ENCODE measurements at regions not wholly inside any gene's neighbourhood (a gene's known extent, or its start where the extent isn't known, plus 50 kb on each side); places are given as distances from the start of the nearest gene placed in this dataset.

DNA sequence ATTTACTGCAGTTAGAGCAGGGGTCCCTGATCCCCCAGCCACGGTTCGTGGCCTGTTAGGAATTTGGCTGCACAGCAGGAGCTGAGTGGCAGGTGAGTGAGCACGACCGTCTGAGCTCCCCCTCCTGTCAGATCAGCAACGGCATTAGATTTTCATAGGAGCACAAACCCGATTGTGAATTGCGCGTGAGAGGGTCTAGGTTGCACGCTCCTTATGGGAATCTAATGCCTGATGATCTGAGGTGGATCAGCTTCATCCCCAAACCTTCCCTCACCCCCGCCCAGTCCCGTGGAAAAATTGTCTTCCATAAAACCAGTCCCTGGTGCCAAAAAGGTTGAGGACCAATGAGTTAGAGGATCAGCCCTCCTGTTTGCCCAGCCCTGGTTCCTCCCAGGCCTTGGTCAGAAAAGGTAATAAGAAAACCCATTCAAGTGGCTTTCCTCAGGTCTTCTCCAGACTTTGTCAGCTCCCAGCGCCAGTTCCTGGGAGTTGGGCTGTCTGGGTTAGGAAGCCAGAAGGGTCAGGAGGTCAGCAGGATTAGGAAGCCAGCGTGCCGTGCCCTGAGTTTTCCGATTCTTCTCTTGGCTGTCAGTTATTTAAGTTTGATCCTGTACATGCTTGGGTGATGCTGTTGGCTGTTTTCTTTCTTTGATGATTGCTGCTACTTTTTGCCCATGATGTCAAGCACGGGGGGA, 139.9 kb upstream of the PMEPA1 start:
- H3K36me3 ChIP-seq, result no peaks in the 10 kb centered on the region
- no peaks in the 10 kb centered on the region for H3K9me3 ChIP-seq
- intact Hi-C loops (cut with DNase I), result no loop called here
- no peak overlapping the region for H3K4me3 ChIP-seq
- DNase-seq, result no peak
- H3K27me3 ChIP-seq (ENCODE audit: low read depth), result no peaks in the 10 kb centered on the region
- ATAC-seq, result no peak
- H3K27ac ChIP-seq, result no peak overlapping the region
- TF ChIP-seq, protein P1, sequence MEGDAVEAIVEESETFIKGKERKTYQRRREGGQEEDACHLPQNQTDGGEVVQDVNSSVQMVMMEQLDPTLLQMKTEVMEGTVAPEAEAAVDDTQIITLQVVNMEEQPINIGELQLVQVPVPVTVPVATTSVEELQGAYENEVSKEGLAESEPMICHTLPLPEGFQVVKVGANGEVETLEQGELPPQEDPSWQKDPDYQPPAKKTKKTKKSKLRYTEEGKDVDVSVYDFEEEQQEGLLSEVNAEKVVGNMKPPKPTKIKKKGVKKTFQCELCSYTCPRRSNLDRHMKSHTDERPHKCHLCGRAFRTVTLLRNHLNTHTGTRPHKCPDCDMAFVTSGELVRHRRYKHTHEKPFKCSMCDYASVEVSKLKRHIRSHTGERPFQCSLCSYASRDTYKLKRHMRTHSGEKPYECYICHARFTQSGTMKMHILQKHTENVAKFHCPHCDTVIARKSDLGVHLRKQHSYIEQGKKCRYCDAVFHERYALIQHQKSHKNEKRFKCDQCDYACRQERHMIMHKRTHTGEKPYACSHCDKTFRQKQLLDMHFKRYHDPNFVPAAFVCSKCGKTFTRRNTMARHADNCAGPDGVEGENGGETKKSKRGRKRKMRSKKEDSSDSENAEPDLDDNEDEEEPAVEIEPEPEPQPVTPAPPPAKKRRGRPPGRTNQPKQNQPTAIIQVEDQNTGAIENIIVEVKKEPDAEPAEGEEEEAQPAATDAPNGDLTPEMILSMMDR (IDR thresholded peaks at IDR 0.05), result no peak
- no peaks in the 10 kb centered on the region for H3K4me1 ChIP-seq

DNA sequence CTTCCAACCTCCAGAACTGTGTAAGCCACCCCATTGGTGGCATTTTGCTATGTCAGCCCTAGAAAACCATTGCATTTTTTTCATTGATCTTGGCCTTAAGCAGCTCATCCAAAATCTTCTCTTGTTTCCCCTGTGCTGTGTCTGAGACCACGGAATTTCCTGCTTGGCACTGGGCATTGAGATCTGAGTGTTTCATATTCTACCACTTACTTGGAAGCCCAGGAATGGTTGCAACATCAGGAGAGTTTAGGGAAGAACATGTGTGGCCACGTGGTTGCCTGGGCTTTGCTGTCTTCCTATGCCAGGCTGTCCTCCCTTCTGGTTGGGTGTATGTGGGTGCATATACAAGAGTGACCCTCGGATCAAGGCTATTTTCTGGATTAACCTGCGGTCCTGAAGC, 139.3 kb upstream of the PMEPA1 start:
- Histone ChIP-seq H3K27ac (no peak overlapping the region), H3K4me3 (no peak overlapping the region), H3K9me3 (no peaks in the 10 kb centered on the region), H3K27me3 (ENCODE audit: low read depth) (no peaks in the 10 kb centered on the region), H3K4me1 (no peaks in the 10 kb centered on the region), H3K36me3 (no peaks in the 10 kb centered on the region)
- no peak for ATAC-seq
- TF ChIP-seq, protein P1 (IDR thresholded peaks at IDR 0.05), result no peak
- intact Hi-C loops (cut with DNase I), result no loop called here
- DNase-seq, result no peak

DNA sequence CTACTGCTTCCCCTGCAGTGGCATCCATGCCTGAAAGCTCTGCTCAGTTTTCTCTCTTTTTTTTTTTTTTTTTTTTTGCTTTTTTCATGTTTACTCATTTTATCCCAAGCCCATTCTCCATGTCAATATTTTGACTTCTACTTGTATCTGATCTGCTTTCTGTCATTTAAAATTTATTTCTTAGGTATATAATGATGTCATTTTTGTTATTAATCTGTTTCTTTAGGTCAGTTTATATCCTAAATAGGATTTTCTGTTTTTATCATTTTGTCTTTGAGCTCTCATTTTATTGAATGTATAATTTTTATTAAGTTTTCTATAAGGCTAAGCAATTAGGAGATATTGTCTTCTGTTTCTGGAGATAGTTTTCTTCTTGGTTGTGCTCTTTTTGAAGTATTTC, 138.5 kb upstream of the PMEPA1 start:
- H3K27ac ChIP-seq, result no peak overlapping the region
- TF ChIP-seq, protein P1 (IDR thresholded peaks at IDR 0.05), result no peak
- no peaks in the 10 kb centered on the region for H3K9me3 ChIP-seq
- no peak overlapping the region for H3K4me3 ChIP-seq
- no peaks in the 10 kb centered on the region for H3K36me3 ChIP-seq
- no peaks in the 10 kb centered on the region for H3K4me1 ChIP-seq
- ATAC-seq, result no peak
- H3K27me3 ChIP-seq (ENCODE audit: low read depth), result no peaks in the 10 kb centered on the region
- intact Hi-C loops (cut with DNase I), result no loop called here
- DNase-seq, result no peak

DNA sequence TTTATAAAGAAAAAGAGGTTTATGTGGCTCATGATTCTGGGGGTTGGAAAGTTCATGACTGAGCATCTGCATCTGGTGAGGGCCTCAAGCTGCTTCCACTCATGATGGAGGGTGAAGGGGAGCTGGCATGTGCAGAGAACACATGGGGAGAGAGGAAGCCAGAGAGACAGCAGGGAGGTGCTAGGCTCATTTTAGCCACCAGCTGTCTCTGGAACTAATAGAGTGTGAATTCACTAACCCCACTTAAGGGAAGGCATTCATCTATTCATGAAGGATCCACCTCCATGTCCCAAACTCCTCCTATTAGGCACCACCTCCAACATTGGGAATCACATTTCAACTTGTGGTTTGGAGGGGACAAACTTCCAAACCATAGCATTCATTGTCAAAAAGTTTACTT, 137.3 kb upstream of the PMEPA1 start:
- Histone ChIP-seq H3K27me3 (ENCODE audit: low read depth) (no peaks in the 10 kb centered on the region), H3K9me3 (no peaks in the 10 kb centered on the region), H3K4me1 (no peaks in the 10 kb centered on the region), H3K4me3 (no peak overlapping the region), H3K27ac (no peak overlapping the region), H3K36me3 (no peaks in the 10 kb centered on the region)
- DNase-seq (no peak), ATAC-seq (no peak)
- TF ChIP-seq, protein P1 (IDR thresholded peaks at IDR 0.05), result no peak
- intact Hi-C loops (cut with DNase I), result no loop called here

DNA sequence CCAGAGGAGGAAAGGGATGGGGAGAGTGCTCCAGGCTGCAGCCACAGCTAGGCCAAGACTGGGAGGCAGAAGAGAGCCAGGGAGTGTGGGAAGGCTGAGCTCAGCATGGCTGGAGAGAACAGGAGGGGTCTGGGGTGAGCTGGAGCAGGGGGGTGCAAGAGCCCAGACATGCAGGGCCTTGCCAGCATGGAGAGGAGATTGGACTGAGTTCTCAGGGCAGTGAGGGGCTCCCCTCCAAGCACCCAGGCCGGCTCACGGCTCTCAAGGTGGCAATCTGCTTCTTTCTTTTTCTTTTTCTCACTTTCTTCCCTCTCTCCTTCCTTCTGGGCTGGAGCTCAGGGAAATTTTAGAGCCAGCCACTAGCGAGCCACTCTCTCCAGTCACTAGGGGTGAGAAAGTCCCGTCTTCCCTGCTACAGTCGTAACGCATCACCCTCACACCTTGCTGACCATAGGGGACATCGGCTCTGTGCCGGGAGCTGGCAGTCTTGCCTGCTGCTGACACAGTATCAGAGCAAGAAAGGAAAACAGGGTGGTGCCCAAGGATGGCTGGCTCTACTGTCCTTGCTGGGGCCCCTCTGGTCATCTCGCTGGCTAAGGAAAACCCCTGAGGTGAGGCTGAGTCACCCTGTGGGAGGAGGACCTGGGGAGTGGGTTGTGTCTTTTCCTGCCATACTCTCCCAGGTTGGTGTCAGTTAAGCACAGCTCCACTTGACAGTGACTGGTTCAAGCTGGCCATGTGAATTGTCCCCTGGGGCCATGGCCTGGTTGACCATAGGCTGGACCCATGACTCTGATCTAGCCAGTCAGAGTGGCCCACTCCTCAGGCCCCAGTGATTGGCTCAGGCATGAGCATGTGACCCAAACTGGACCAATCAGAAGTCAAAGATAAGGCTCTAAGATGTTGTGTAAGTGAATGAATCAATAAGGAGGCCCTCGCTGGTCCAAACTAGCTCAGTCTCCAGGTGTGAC, 135.1 kb upstream of the PMEPA1 start:
- TF ChIP-seq, protein P1 (IDR thresholded peaks at IDR 0.05), result no peak
- Histone ChIP-seq H3K36me3 (no peaks in the 10 kb centered on the region), H3K27me3 (ENCODE audit: low read depth) (no peaks in the 10 kb centered on the region), H3K4me1 (no peaks in the 10 kb centered on the region), H3K9me3 (no peaks in the 10 kb centered on the region), H3K4me3 (no peak overlapping the region), H3K27ac (no peak overlapping the region)
- no peak for ATAC-seq
- intact Hi-C loops (cut with DNase I), result no loop called here
- no peak for DNase-seq
